ENCODE measurements at regions not wholly inside any gene's neighbourhood (a gene's known extent, or its start where the extent isn't known, plus 50 kb on each side); places are given as distances from the start of the nearest gene placed in this dataset.
A peak's percentile ranks its signal among the peaks of the same experiment; 100 is the strongest.
"Not testable (repeated sequence)": the region's sequence is repeated elsewhere in the genome, so short reads cannot be mapped to it uniquely, and the experiment has no call there.

DNA sequence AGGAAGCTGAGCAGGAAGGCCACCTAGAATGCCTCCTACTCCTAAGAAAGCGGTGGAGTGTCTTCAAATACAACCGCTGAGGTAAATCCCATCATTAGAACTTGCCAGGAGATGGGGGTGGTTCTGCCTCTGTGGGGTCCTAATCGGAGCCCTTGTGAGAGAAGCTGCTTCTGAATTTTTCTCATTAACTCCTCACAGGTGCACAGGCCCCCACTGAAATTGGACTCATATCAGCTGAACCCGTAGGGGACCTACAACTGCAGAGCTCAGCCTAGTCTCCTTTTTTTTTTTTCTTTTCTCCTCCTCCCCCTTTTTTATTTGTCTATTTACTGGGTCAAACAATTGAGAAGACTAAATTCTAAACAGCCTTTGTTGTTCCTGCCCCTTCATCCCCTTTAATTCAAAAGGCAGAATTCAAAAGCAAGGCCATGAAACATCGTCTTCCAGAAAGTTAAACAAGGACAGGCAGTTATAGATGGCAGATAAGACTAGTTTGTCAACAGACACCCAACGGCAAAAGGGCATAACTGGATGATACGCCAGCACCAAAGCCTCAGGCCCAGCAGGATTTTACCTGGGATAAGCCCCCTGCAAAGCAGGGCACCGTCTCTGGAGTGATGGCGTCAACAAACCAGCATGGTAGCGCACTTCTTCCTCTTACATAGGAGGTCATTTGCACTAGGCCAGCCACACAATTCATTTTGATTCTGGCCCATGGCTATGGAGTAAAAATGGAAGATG, 213.7 kb upstream of the HES1 start:
- ATAC-seq (no peak), DNase-seq (no peak)
- intact Hi-C loops (cut with micrococcal nuclease) = no loop called here
- H3K4me3 ChIP-seq (ENCODE audit: low read length) = no peak overlapping the region
- no peak overlapping the region for H3K27ac ChIP-seq (ENCODE audit: low read depth, low read length)
- no peaks in the 10 kb centered on the region for H3K4me1 ChIP-seq (ENCODE audit: control insufficient read depth in 2 of 2, insufficient read depth in 2 of 2, low read length in 2 of 2)
- CTCF ChIA-PET = no interaction called here
- no peaks in the 10 kb centered on the region for H3K36me3 ChIP-seq (ENCODE audit: control insufficient read depth in 2 of 3, insufficient read depth in 3 of 3, low read length in 3 of 3)
- no peaks in the 10 kb centered on the region for H3K9me3 ChIP-seq (ENCODE audit: control insufficient read depth in 2 of 3, low read length in 3 of 3)
- no peaks in the 10 kb centered on the region for H3K27me3 ChIP-seq (ENCODE audit: control insufficient read depth in 2 of 2, insufficient read depth in 2 of 2, low read length in 2 of 2)
- Mint-ChIP-seq H3K27me3 (peaks cover 0 to 6% (median 0%) of the 10 kb centered on the region in 5 donors), H3K27ac (no peak overlapping the region), H3K9me3 (peaks cover 0 to 16% (median 6%) of the 10 kb centered on the region in 11 donors), H3K4me1 (no peaks in the 10 kb centered on the region), H3K36me3 (peaks cover 0 to 11% (median 0%) of the 10 kb centered on the region in 5 donors), H3K4me3 (no peak overlapping the region)
- POLR2A ChIA-PET = no interaction called here

DNA sequence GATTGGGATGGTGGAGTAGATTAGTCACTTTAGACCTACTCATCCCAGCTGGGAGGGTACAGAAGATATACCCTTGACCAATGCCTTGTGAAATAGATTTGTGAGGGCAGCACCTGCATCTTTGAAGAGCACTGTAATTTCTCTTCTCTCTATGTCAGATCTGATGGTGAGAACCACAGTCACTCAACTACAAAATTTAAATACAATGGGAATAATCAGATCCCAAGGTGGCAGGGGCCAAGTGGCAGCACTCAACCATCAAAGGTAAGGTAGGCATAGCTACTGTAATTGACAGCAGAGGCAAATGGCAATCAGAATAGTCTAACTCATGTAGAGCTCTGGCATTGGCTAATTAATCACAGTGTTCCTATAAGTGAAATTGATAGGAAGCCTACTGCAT, 212.0 kb upstream of the HES1 start:
- H3K27ac Mint-ChIP-seq; intact Hi-C loops (cut with micrococcal nuclease); H3K4me3 Mint-ChIP-seq; H3K4me1 ChIP-seq (ENCODE audit: control insufficient read depth in 2 of 2, insufficient read depth in 2 of 2, low read length in 2 of 2); DNase-seq; CTCF ChIA-PET; H3K36me3 ChIP-seq (ENCODE audit: control insufficient read depth in 2 of 3, insufficient read depth in 3 of 3, low read length in 3 of 3); H3K4me3 ChIP-seq (ENCODE audit: low read length); POLR2A ChIA-PET; H3K9me3 ChIP-seq (ENCODE audit: control insufficient read depth in 2 of 3, low read length in 3 of 3); ATAC-seq; H3K27me3 Mint-ChIP-seq; H3K27ac ChIP-seq (ENCODE audit: low read depth, low read length); H3K27me3 ChIP-seq (ENCODE audit: control insufficient read depth in 2 of 2, insufficient read depth in 2 of 2, low read length in 2 of 2); H3K4me1 Mint-ChIP-seq: not testable (repeated sequence)
- peaks cover 0 to 11% (median 0%) of the 10 kb centered on the region in 5 donors for H3K36me3 Mint-ChIP-seq
- peaks cover 0 to 16% (median 6%) of the 10 kb centered on the region in 11 donors for H3K9me3 Mint-ChIP-seq

DNA sequence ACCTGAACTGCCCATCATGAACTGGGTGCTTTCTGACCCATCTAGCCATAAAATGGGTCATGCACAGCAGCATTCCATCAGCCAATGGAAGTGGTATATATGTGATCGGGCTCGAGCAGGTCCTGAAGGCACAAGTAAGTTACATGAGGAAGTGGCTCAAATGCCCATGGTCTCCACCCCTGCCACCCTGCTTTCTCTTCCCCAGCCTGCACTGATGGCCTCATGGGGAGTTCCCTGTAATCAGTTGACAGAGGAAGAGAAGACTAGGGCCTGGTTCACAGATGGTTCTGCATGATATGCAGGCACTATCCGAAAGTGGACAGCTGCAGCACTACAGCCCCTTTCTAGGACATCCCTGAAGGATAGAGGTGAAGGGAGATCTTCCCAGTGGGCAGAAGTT, 209.9 kb upstream of the HES1 start:
- intact Hi-C loops (cut with micrococcal nuclease); POLR2A ChIA-PET; CTCF ChIA-PET: not testable (repeated sequence)

DNA sequence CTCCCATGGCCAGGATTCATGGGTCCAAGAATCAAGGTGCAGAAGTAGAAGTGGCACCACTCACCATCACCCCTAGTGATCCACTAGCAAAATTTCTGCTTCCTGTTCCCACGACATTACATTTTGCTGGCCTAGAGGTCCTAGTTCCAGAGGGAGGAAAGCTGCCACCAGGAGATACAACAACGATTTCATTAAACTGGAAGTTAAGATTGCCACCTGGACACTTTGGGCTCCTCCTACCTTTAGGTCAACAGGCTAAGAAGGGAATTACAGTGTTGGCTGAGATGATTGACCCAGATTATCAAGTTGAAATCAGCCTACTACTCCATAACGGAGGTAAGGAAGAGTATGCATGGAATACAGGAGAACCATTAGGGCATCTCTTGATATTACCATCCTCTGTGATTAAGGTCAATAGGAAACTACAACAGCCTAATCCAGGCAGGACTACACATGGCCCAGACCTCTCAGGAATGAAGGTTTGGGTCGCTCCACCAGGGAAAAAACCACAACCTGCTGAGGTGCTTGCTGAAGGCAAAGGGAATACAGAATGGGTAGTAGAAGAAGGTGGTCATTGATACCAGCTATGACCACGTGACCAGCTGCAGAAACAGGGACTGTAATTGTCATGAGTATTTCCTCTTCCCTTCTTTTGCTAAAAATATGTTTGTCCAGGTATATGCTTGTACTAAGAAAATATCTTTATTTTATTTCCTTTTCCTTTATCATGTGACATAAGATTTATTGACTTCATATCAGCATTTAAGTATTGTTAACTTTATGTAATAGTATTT, 208.3 kb upstream of the HES1 start:
- H3K4me1 ChIP-seq (ENCODE audit: control insufficient read depth in 2 of 2, insufficient read depth in 2 of 2, low read length in 2 of 2); H3K27me3 Mint-ChIP-seq; H3K27ac ChIP-seq (ENCODE audit: low read depth, low read length); H3K9me3 ChIP-seq (ENCODE audit: control insufficient read depth in 2 of 3, low read length in 3 of 3); H3K27ac Mint-ChIP-seq; CTCF ChIA-PET; DNase-seq; H3K4me3 ChIP-seq (ENCODE audit: low read length); H3K36me3 ChIP-seq (ENCODE audit: control insufficient read depth in 2 of 3, insufficient read depth in 3 of 3, low read length in 3 of 3); H3K27me3 ChIP-seq (ENCODE audit: control insufficient read depth in 2 of 2, insufficient read depth in 2 of 2, low read length in 2 of 2); H3K4me1 Mint-ChIP-seq; H3K4me3 Mint-ChIP-seq; intact Hi-C loops (cut with micrococcal nuclease); ATAC-seq; POLR2A ChIA-PET: not testable (repeated sequence)
- Mint-ChIP-seq H3K9me3 (peaks cover 0 to 16% (median 6%) of the 10 kb centered on the region in 11 donors), H3K36me3 (peaks cover 0 to 11% (median 0%) of the 10 kb centered on the region in 5 donors)

More for the DNA sequence above, 209.9 kb upstream of the HES1 start:
- H3K4me3 ChIP-seq (ENCODE audit: low read length); ATAC-seq; H3K4me3 Mint-ChIP-seq; H3K36me3 ChIP-seq (ENCODE audit: control insufficient read depth in 2 of 3, insufficient read depth in 3 of 3, low read length in 3 of 3); H3K27me3 ChIP-seq (ENCODE audit: control insufficient read depth in 2 of 2, insufficient read depth in 2 of 2, low read length in 2 of 2); H3K27ac ChIP-seq (ENCODE audit: low read depth, low read length); H3K4me1 ChIP-seq (ENCODE audit: control insufficient read depth in 2 of 2, insufficient read depth in 2 of 2, low read length in 2 of 2); DNase-seq; H3K4me1 Mint-ChIP-seq; H3K9me3 ChIP-seq (ENCODE audit: control insufficient read depth in 2 of 3, low read length in 3 of 3); H3K27ac Mint-ChIP-seq; H3K27me3 Mint-ChIP-seq: not testable (repeated sequence)
- peaks cover 0 to 11% (median 0%) of the 10 kb centered on the region in 5 donors for H3K36me3 Mint-ChIP-seq
- H3K9me3 Mint-ChIP-seq = peaks cover 0 to 16% (median 6%) of the 10 kb centered on the region in 11 donors

DNA sequence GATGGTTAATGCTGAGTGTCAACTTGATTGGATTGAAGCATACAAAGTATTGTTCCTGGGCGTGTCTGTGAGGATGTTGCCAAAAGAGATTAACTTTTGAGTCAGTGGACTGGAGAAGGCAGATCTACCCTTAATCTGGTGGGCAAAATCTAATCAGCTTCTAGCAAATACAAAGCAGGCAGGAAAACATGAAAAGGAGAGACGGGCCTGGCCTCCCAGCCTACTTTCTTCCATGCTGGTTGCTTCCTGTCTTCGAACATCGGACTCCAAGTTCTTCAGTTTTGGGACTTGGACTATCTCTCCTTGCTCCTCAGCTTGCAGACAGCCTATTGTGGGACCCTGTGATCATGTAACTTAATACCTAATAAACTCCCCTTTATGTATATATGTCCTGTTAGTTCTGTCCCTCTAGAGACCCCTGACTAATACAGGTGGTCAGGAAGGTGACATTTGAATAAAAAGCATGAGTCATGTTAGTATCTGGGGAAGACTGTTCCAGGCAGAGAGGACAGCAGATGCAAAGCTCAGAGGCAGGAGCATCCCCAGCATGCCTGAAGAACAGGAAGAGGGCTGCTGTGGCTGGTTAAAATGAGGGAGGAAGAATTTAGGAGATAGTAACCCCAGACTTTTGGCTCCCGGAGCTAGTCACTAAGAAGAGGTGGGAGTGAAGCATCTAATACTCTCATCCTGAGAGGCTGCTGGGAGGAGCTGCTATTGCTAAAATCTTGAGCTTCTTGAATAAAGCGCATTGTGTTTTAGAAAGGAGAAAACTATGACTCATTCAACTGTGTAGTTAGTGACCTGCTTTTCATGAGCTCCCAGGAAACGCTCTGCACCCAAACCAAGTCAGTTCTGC, 207.4 kb upstream of the HES1 start:
- Mint-ChIP-seq H3K9me3 (peaks cover 0 to 9% (median 5%) of the 10 kb centered on the region in 11 donors), H3K36me3 (peaks cover 0 to 10% (median 0%) of the 10 kb centered on the region in 5 donors), H3K27me3 (peaks cover 0 to 10% (median 5%) of the 10 kb centered on the region in 5 donors), H3K4me3 (no peak overlapping the region), H3K27ac (no peak overlapping the region), H3K4me1 (peaks cover 0 to 5% (median 0%) of the 10 kb centered on the region in 7 donors)
- Histone ChIP-seq H3K36me3 (ENCODE audit: control insufficient read depth in 2 of 3, insufficient read depth in 3 of 3, low read length in 3 of 3) (no peaks in the 10 kb centered on the region), H3K4me1 (ENCODE audit: control insufficient read depth in 2 of 2, insufficient read depth in 2 of 2, low read length in 2 of 2) (no peaks in the 10 kb centered on the region), H3K27me3 (ENCODE audit: control insufficient read depth in 2 of 2, insufficient read depth in 2 of 2, low read length in 2 of 2) (peaks cover 0 to 3% of the 10 kb centered on the region in 2 donors), H3K4me3 (ENCODE audit: low read length) (no peak overlapping the region), H3K9me3 (ENCODE audit: control insufficient read depth in 2 of 3, low read length in 3 of 3) (no peaks in the 10 kb centered on the region), H3K27ac (ENCODE audit: low read depth, low read length) (no peak overlapping the region)
- ChIA-PET CTCF (no interaction called here), POLR2A (no interaction called here)
- ATAC-seq = no peak
- no peak for DNase-seq
- intact Hi-C loops (cut with micrococcal nuclease) = no loop called here

GRCh38 chr3:193929373-193929772, 206.6 kb upstream of the HES1 start:
- H3K27me3 Mint-ChIP-seq = peaks cover 0 to 10% (median 6%) of the 10 kb centered on the region in 5 donors
- no peak for ATAC-seq
- intact Hi-C loops (cut with micrococcal nuclease) = no loop called here
- Histone ChIP-seq H3K4me3 (ENCODE audit: low read length) (no peak overlapping the region), H3K4me1 (ENCODE audit: control insufficient read depth in 2 of 2, insufficient read depth in 2 of 2, low read length in 2 of 2) (no peaks in the 10 kb centered on the region), H3K36me3 (ENCODE audit: control insufficient read depth in 2 of 3, insufficient read depth in 3 of 3, low read length in 3 of 3) (no peaks in the 10 kb centered on the region), H3K9me3 (ENCODE audit: control insufficient read depth in 2 of 3, low read length in 3 of 3) (no peaks in the 10 kb centered on the region), H3K27me3 (ENCODE audit: control insufficient read depth in 2 of 2, insufficient read depth in 2 of 2, low read length in 2 of 2) (peaks cover 0 to 3% of the 10 kb centered on the region in 2 donors), H3K27ac (ENCODE audit: low read depth, low read length) (no peak overlapping the region)
- ChIA-PET CTCF (no interaction called here), POLR2A (no interaction called here)
- H3K4me3 Mint-ChIP-seq = no peak overlapping the region
- H3K9me3 Mint-ChIP-seq = peaks cover 0 to 4% (median under 1%) of the 10 kb centered on the region in 11 donors
- peaks cover 0 to 5% (median 0%) of the 10 kb centered on the region in 7 donors for H3K4me1 Mint-ChIP-seq
- peaks cover 0 to 5% (median 0%) of the 10 kb centered on the region in 5 donors for H3K36me3 Mint-ChIP-seq
- DNase-seq = no peak
- H3K27ac Mint-ChIP-seq = peak overlapping the region in 1 of 9 donors; percentile 4
